Fibroblast of pulmonary artery (primary cell): ENCODE measurements at regions not wholly inside any gene's neighbourhood (a gene's known extent, or its start where the extent isn't known, plus 50 kb on each side); places are given as distances from the start of the nearest gene placed in this dataset.

ENCODE experiments used
- DNase-seq: peaks from one replicate; pipeline ENCODE4 v3.0.0-alpha.2; 2010; ENCODE audit warnings: low read depth
- H3K4me3 ChIP-seq: replicated peaks from 2 replicates; pipeline ENCODE4 v1.5.1; 2011; ENCODE audit warnings: low read depth, mild to moderate bottlenecking, control low read depth, low read length, moderate library complexity
- TF ChIP-seq, protein P1 (sequence below): IDR thresholded peaks from 2 replicates; pipeline ENCODE4 v1.5.1; 2011; ENCODE audit warnings: mild to moderate bottlenecking, control low read depth, low read length, inconsistent platforms; ENCODE audit errors: missing control alignments

DNA sequence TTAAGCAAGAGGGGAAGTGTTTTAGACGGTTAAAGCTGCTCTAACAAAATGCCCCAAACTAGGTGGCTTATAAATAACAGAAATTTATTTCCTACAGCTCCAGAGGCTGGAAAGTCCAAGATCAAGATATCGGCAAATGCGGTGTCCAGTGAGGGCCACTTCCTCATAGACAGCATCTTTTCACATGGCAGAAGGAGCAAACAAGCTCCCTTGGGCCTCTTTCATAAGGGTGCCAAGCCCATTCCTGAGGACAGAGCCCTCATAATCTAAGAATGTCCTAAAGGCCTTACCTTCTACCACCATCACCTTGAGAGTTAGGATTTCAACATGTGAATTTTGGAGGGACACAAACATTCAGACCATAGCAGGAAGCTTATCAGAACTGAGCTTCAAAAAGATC is 57.3 kb upstream of the PPP1CB start:
- DNase-seq, result no peak

DNA sequence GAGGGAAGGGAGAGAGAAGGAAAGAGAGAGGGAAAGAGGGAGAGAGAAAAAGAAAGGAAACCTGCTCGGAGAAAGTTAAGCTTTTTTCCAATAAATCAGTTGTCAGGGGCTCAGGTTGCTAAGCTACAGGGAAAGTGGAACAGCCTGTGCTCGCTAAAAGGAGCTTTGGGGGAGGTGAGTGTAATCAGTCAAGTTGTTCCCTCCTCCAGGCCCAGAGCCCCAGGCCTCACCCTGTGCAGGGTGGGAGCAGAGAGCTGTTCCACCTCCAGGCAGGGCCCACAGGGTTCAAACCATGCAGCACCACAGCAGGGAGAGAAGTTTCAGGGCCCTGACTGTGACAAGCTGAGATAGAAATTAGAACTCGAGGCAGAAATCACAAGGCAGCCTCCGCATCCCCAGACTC is 56.4 kb upstream of the PPP1CB start:
- TF ChIP-seq, protein P1, sequence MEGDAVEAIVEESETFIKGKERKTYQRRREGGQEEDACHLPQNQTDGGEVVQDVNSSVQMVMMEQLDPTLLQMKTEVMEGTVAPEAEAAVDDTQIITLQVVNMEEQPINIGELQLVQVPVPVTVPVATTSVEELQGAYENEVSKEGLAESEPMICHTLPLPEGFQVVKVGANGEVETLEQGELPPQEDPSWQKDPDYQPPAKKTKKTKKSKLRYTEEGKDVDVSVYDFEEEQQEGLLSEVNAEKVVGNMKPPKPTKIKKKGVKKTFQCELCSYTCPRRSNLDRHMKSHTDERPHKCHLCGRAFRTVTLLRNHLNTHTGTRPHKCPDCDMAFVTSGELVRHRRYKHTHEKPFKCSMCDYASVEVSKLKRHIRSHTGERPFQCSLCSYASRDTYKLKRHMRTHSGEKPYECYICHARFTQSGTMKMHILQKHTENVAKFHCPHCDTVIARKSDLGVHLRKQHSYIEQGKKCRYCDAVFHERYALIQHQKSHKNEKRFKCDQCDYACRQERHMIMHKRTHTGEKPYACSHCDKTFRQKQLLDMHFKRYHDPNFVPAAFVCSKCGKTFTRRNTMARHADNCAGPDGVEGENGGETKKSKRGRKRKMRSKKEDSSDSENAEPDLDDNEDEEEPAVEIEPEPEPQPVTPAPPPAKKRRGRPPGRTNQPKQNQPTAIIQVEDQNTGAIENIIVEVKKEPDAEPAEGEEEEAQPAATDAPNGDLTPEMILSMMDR, result no peak
- DNase-seq, result no peak
- no peak overlapping the region for H3K4me3 ChIP-seq

More for the DNA sequence above, 57.3 kb upstream of the PPP1CB start:
- no peak overlapping the region for H3K4me3 ChIP-seq
- TF ChIP-seq, protein P1, result no peak

DNA sequence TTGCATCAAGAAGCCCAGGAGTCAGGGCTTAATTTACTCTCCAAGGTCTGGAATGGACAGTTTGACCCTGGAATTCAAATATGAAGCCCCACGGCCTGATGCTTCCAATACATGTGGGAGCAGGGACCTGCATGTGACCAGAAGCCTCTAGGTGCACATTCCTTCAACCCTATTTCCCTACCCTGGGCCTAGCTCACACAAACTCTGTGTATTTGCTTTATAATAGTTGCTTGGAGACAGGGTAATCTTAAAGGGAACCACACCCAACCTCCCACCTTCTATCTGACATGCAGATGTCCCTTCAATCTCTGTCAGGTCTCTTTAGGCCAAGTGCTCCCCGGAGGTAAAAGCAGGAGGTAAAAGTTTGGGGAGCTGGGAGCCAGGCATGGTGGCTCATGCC is 55.4 kb upstream of the PPP1CB start:
- DNase-seq, result peak; percentile 20
- TF ChIP-seq, protein P1, result no peak

DNA sequence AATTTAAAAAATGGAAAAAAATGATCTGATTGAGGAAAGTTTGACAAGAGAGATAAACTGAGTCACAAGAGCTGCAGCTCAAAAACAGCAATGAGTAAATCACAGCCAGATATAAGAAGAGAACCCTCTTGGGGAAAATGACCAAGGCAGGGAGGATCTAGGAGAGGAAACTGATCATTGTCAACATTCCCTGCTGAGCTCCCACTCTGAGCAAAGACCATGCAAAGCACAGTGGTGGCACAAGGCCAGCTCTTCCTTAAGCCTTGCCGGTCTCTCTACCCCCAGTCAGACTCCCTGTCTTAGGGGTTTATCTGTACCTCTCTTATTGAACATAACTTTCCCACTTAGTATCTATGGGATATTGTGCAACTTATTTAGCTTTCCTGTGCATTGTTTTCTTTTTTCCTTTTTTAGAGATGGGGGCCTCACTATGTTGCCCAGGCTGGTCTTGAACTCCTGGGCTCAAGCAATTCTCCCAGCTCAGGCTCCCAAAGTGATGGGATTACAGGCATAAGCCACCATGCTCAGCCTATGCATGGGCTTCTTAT is 54.0 kb upstream of the PPP1CB start:
- no peak overlapping the region for H3K4me3 ChIP-seq
- no peak for DNase-seq
- TF ChIP-seq, protein P1, result no peak

More for the DNA sequence above, 55.4 kb upstream of the PPP1CB start:
- no peak overlapping the region for H3K4me3 ChIP-seq

DNA sequence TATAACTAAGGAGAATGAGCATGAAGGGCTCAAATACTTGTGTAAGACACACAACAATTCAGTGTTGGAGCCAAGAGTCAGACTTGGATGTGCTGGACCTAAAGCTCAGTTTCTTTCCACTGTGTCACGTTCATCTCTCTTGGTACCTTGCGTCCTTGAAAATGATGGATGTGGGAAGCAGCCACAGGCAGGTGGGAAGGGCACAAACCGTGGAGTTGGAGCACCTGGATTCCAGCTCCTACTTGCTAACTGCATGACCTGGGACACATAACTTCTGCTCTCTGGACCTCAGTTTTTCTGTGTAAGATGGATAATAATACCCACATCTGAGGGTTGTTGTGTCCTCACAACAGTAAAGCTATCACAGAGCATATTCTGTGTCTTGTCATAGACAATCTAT is 53.1 kb upstream of the PPP1CB start:
- no peak overlapping the region for H3K4me3 ChIP-seq
- DNase-seq, result no peak
- TF ChIP-seq, protein P1, result no peak
